Bone marrow (tissue), 2 donors: ENCODE measurements at regions not wholly inside any gene's neighbourhood (a gene's known extent, or its start where the extent isn't known, plus 50 kb on each side); places are given as distances from the start of the nearest gene placed in this dataset.
"Not testable (repeated sequence)": the region's sequence is repeated elsewhere in the genome, so short reads cannot be mapped to it uniquely, and the experiment has no call there.

Experiments
- DNase-seq, 2 donors: peaks; one replicate each; lab custom pipeline; 2025; lab: John Stamatoyannopoulos, UW

GRCh38 chr7:65145710-65146109 is 139.2 kb upstream of the ERV3-1 start:
- not testable (repeated sequence) for DNase-seq

DNA sequence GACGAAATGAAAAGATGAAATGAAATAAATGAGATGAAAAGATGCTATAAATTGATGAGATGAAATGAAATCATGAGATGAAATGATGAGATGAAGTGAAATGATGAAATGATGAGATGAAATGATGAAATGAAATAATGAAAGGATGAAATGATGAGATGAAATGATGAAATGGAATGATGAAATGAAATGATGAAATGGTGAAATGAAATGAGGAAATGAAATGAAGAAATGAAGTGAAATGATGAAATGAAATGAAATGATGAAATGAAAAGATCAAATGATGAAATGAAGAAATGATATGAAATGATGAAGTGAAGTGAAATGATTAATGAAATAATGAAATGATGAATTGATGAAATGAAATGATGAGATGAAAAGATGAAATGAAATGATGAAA is 138.5 kb upstream of the ERV3-1 start:
- not testable (repeated sequence) for DNase-seq

DNA sequence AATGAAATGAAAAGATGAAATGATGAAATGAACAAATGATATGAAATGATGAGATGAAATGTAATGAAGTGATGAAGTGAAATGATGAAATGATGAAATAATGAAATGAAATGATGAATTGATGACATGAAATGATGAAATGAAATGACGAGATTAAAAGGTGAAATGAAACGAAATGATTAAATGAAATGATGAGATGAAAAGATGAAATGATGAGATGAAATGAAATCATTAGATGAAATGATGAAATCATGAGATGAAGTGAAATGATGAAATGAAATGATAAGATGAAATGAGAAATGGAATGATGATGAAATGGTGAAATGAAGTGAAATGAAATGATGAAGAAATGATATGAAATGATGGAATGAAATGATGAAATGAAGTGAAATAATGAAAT is 138.1 kb upstream of the ERV3-1 start:
- not testable (repeated sequence) for DNase-seq

- DNase-seq: not testable (repeated sequence)
These were observed 137.6 kb upstream of the ERV3-1 start for GRCh38 chr7:65144119-65144518.

DNA sequence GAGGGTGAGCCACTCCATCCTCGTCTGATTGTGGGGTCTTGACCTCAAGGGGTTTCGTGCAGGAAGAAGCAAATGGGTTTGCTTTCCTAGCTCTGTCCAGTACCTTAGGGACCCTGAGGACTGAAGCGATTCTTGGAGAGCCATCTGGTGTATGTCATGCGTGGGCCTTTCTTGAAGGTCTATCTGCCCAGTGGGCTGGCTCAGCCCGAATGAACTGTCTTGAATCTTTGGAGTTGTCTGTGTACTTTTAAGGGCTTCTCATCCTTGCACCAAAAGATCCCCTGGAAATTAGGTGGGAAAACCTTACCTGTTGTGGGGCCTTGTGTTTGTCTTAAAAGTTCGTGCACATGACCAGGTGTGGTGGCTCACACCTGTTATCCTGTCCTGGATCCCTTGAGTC is 135.4 kb upstream of the ERV3-1 start:
- DNase-seq: not testable (repeated sequence)

DNA sequence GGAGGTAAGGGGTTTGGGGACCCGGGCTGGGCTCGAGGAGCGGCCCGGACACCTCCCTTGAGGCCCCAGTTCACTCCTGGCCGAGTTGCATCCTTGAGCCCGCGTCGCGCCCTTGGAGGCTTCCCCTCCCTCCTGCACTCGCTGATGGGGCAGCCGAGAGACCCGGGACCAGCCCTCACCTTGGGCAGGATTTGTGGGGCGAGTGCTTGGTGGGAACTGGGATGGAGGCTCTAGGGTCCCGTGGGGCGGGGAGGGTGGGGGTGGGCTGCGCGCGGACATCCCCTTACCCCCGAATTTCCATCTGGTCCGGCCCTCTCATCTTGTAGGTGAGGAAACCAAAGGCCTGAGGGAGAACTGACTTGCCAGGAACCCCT is 134.9 kb upstream of the ERV3-1 start:
- DNase-seq: not testable (repeated sequence)

- not testable (repeated sequence) for DNase-seq
These were observed 134.3 kb upstream of the ERV3-1 start for GRCh38 chr7:65140543-65141404.

GRCh38 chr7:65136850-65137249 is 130.4 kb upstream of the ERV3-1 start:
- DNase-seq: not testable (repeated sequence)

DNA sequence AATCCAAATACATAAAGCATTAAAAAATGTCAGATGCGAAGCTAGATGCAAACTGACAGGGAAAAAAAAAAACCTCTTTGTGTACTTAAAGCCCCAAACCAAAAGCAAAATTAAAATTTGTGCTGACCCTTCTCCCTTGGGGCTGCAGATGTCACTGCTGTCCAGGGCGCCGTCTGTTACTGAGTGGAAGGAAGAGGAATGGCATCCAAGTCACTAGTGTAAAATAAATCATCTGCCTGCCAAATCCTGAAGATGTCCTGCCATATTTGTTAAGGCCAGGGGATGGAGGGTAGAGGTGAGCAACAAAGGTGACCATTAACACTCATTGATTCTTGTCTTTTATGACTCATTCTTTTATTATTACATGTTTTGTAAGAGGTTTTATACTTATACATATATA is 126.6 kb upstream of the ERV3-1 start:
- DNase-seq: not testable (repeated sequence)

- not testable (repeated sequence) for DNase-seq
These were observed 125.8 kb upstream of the ERV3-1 start for GRCh38 chr7:65132256-65132655.

DNA sequence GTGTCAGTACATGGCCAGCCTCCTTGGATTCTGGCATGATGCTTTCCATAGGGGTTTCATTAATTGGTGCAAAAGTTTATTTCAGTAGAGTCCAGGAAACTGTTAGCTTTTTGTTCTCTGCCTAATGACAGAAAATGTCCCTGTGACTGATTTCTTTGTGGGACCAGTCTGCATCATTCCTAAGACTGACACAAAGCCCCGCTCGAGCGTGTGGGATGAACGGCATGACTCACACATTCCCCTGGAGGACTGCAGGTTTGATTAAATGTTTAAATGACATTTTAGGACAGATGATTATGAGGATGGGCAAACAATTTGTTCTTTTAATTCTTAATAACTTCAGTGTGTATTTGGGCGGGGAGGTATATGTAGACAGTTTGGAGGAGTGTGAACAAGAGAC is 120.9 kb upstream of the ERV3-1 start:
- not testable (repeated sequence) for DNase-seq

DNA sequence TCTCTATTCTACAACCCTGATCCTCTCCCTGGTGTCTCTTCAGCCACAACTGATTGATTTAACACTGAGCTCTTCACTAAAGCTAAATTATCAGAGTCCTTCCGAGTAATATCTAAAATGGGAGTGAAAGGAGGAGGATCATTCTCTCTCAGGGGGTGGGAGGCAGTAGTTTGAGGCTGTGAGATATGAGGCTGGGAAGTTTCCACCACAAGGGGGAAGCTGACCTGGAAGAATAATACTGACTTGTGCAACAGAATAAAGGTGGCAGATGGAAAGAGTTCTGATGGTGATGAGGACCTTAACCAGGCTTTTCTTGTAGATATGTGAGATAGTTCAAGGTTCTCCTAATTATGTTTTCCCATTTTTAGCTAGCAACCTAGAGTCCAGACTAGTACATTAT is 118.1 kb upstream of the ERV3-1 start:
- DNase-seq: not testable (repeated sequence)

DNA sequence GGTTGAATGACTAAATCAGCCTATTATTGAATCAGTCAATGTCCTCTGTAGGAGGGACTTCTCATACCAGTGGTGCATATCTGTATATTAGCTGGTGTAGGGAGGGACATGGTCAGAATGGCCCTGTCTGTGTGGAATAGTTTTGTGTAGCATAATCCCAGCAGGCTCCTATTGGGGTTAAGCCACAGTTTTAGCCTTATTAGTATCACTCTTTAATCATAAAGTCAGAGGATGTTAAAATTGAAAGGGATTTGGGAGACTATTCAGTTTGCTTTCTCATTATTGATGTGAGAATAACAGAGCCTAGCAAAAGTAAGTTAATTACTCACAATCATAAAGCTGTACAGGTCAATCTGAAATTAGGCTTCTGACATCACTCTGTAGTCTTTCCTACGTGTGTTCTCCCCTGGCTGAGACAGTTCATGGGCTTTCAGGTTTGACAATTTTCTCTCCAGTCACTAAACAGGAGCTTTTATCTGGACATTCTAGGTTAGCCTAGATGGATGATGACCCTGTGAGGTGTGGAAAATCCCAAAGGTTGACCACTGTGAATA is 99.2 kb upstream of the ERV3-1 start:
- not testable (repeated sequence) for DNase-seq

- not testable (repeated sequence) for DNase-seq
These were observed 94.0 kb upstream of the ERV3-1 start for GRCh38 chr7:65100499-65100898.

DNA sequence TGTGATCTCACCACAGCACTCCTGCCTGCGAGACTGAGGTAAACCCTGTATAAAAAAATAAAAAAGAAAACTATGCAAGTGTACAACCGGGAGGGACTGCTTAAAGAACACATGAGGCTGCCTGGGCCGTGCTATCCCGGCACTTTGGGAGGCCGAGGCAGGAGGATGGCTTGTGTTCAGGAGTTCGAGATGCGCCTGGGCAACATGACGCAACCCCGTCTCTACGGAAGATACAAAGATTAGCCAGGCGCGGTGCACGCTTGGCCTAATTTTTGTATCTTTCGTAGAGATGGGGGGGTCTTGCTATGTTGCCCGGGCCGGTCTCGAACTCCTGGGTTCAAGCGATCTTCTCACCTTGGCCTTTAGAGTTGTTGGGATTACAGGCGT is 75.2 kb upstream of the ERV3-1 start:
- not testable (repeated sequence) for DNase-seq

DNA sequence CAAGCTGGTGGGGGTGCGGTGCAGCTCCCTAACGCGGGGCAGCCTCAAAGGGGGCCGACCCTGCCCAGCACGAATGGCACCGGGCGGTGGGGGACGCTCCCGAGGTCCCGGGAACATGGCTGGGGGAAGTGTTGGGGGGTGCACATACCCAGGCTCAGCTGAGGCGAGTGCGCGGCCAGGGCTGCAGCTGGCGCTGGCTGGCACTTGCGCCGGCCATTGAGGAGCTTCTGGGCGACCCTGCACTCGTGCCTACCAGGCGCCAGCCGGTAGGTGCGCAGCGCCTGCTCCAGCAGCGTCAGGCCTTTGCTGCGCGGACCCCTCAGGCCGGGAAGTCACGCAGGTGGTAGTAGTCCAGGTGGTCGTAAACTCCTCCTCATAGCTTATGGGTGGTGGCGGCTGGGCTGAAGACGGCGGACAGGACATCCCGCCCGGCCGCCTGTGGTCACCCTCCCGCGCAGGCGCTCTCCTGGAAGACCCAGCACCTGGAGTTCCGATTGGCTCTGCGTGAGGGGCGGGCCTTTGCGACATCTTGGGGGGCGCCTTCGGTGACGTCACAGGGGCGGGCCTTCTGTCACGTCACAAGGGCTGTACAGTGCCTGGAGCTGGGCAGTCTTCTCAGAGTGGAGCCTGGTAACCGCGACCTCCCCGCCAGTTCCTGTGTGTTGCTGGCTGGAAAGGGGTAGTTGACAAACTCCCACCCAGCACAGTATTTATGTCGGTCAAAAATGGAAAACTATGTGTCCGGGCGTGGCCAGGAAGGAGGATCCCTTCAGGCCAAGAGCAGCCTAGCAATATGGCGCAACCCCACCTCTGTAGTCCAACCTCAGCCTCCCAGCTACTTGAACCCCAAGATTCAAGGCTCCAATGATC is 74.5 kb upstream of the ERV3-1 start:
- DNase-seq: peak; percentile 73 to 80

GRCh38 chr7:65074959-65075358 is 68.5 kb upstream of the ERV3-1 start:
- DNase-seq: not testable (repeated sequence)

GRCh38 chr7:65073160-65073559 is 66.7 kb upstream of the ERV3-1 start:
- DNase-seq: not testable (repeated sequence)

GRCh38 chr7:65071854-65072431 is 65.5 kb upstream of the ERV3-1 start:
- not testable (repeated sequence) for DNase-seq

DNA sequence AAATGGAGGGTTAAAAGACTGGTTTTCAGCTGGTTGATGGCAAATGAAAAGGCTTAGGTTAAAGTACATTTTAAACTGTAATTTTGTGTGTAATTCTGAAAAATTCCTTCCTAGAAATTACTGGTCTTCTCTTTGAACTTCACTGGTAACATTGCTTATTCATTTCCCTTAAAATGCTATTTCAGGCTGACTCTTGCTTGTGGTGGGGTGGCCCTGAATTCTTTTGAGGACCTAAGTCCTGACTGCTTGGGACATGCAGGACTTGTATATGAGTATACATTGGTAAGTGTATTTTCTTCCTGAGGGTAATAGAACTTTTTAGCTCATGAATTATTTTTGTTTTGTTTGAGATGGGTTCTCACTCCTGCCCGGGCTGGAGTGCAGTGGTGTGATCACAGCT is 63.0 kb upstream of the ERV3-1 start:
- not testable (repeated sequence) for DNase-seq

DNA sequence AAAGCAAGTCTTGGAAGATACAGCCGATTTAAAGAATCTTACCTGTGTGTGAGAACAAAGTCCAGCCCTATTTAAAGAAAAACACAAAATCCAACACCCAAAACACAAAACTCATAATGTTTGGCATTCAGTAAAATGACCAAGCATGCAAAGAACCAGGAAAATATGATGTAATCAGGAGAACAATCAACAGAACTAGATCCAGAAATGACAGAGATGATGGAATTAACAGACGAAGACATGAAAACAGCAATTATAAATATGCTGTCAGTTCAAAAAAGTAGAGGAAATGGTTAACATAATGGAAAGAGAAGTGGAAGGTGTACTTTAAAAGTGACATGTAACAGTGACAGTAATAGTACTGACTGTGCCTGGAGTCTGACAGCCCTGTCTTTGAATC is 56.1 kb upstream of the ERV3-1 start:
- not testable (repeated sequence) for DNase-seq

- DNase-seq: not testable (repeated sequence)
These were observed 52.8 kb upstream of the ERV3-1 start for GRCh38 chr7:65059247-65059646.
